DND-41 (cell line): ENCODE measurements at regions not wholly inside any gene's neighbourhood (a gene's known extent, or its start where the extent isn't known, plus 50 kb on each side); places are given as distances from the start of the nearest gene placed in this dataset.

ENCODE experiments used
- CTCF ChIP-seq: IDR thresholded peaks from 2 replicates; pipeline ENCODE4 v1.5.1; 2012; ENCODE audit warnings: borderline replicate concordance, low read length, moderate library complexity, mild to moderate bottlenecking; ENCODE audit not compliant: poor library complexity, severe bottlenecking; ENCODE audit errors: extremely low read depth
- EZH2 ChIP-seq: IDR thresholded peaks from 3 replicates; pipeline ENCODE4 v1.6.1; 2012; ENCODE audit warnings: borderline replicate concordance, low read depth, mild to moderate bottlenecking, moderate library complexity, low read length, inconsistent platforms; ENCODE audit not compliant: severe bottlenecking

GRCh38 chr11:88016392-88017170, 158.7 kb downstream of the RAB38 start:
- peak; percentile 82 for TF ChIP-seq CTCF
- TF ChIP-seq EZH2, result no peak
